MM.1S (cell line): ENCODE measurements at regions not wholly inside any gene's neighbourhood (a gene's known extent, or its start where the extent isn't known, plus 50 kb on each side); places are given as distances from the start of the nearest gene placed in this dataset.
"Not testable (repeated sequence)": the region's sequence is repeated elsewhere in the genome, so short reads cannot be mapped to it uniquely, and the experiment has no call there.

Experiments used
- EZH2 ChIP-seq: fragments of 300-600 bp; sonication (generic); optimal IDR thresholded peaks from 2 replicates; pipeline ENCODE3; 2017; ENCODE audit warnings: low read depth, mild to moderate bottlenecking, antibody characterized with exemption, low read length, mixed read lengths
- EZH2phosphoT487 ChIP-seq: fragments of 300-600 bp; sonication (generic); IDR thresholded peaks from 2 replicates; pipeline ENCODE4 v1.6.1; 2018; ENCODE audit warnings: antibody characterized with exemption, low read length
- TF ChIP-seq, protein P1 (sequence below): fragments of 300-600 bp; sonication (generic); IDR thresholded peaks from 2 replicates; pipeline ENCODE4 v1.5.1; 2016; ENCODE audit warnings: antibody characterized with exemption, low read length, mixed read lengths

DNA sequence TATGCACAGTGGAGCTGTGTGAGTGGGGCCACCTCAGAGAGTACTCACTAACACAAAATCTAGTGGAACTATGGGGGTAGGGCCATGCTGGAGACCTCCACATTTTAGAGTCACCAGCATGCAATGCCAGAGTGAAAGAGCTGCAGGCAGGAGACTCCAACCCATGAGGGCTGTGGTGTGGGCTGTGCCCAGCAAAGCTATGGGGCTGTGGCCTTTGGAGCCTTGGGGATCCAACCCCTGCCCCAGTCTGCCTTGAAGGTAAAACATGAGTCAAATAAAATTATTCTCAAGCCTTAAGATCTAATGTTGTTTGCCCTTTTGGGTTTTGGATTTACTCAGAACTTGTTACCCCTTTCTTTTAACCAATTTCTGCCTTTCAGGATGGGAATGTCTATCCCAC lies 163.8 kb upstream of the ZNF658 start:
- TF ChIP-seq, protein P1, sequence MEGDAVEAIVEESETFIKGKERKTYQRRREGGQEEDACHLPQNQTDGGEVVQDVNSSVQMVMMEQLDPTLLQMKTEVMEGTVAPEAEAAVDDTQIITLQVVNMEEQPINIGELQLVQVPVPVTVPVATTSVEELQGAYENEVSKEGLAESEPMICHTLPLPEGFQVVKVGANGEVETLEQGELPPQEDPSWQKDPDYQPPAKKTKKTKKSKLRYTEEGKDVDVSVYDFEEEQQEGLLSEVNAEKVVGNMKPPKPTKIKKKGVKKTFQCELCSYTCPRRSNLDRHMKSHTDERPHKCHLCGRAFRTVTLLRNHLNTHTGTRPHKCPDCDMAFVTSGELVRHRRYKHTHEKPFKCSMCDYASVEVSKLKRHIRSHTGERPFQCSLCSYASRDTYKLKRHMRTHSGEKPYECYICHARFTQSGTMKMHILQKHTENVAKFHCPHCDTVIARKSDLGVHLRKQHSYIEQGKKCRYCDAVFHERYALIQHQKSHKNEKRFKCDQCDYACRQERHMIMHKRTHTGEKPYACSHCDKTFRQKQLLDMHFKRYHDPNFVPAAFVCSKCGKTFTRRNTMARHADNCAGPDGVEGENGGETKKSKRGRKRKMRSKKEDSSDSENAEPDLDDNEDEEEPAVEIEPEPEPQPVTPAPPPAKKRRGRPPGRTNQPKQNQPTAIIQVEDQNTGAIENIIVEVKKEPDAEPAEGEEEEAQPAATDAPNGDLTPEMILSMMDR = not testable (repeated sequence)
- TF ChIP-seq EZH2phosphoT487, EZH2: not testable (repeated sequence)
